GM23338 (cell line): ENCODE measurements at regions not wholly inside any gene's neighbourhood (a gene's known extent, or its start where the extent isn't known, plus 50 kb on each side); places are given as distances from the start of the nearest gene placed in this dataset.

Experiments used
- POLR2AphosphoS5 ChIP-seq: IDR thresholded peaks from 2 replicates; pipeline ENCODE4 v1.6.1; 2016; ENCODE audit warnings: antibody characterized with exemption, low read depth
- TF ChIP-seq, protein P1 (sequence below), 2 experiments: fragments of 200-600 bp in 1 of 2; sonication (generic) in 1 of 2; conservative IDR thresholded peaks; 2 replicates each; pipeline versions ENCODE4 v1.5.1 to v1.6.1; 2016 to 2017; ENCODE audit warnings: antibody characterized with exemption in 2 of 2, low read depth in 2 of 2, mild to moderate bottlenecking in 2 of 2, moderate library complexity in 1 of 2

DNA sequence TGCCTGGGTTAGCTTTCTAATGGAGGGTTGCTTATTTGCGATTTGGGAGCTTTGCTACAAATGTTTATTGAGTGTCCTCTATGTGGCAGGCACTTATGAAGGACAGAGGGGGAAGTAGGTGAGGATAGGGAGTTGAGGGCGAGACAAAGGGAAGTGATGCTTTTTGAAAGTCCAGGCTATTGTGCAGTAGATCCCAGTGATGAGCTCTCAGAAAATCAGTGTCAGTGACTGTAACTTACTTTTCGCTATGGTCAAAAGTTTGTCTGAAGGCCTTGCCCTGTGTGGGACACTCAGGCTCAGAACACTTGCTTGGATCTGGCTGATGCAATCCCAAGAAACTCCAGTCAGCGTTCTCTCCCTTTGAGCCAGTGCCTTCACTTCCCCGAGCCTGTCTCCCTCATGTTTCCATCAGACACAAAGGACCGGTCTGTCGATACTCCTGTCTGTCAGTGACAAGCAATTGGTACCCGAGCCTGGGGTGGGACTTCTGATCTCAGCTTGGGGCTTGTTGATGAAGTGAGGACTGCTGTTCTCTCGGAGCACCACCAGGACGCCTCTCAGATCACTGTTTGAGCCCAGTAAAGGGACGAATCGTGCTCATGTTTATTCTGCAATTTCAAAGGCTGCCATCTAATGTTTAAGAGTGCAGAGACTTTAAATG lies 63.1 kb upstream of the SORCS3 start:
- no peak for TF ChIP-seq POLR2AphosphoS5
- TF ChIP-seq, protein P1, sequence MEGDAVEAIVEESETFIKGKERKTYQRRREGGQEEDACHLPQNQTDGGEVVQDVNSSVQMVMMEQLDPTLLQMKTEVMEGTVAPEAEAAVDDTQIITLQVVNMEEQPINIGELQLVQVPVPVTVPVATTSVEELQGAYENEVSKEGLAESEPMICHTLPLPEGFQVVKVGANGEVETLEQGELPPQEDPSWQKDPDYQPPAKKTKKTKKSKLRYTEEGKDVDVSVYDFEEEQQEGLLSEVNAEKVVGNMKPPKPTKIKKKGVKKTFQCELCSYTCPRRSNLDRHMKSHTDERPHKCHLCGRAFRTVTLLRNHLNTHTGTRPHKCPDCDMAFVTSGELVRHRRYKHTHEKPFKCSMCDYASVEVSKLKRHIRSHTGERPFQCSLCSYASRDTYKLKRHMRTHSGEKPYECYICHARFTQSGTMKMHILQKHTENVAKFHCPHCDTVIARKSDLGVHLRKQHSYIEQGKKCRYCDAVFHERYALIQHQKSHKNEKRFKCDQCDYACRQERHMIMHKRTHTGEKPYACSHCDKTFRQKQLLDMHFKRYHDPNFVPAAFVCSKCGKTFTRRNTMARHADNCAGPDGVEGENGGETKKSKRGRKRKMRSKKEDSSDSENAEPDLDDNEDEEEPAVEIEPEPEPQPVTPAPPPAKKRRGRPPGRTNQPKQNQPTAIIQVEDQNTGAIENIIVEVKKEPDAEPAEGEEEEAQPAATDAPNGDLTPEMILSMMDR (conservative IDR thresholded peaks at IDR 0.05; ENCODE audit: low read depth in 2 of 2), result peak; percentile 15 to 48; a peak in 3 of 4 replicates
